ENCODE measurements at regions not wholly inside any gene's neighbourhood (a gene's known extent, or its start where the extent isn't known, plus 50 kb on each side); places are given as distances from the start of the nearest gene placed in this dataset.

GRCh38 chr5:3225201-3225960 lies 370.3 kb upstream of the IRX1 start:
- TF ChIP-seq POLR2A (IDR thresholded peaks at IDR 0.05; ENCODE audit: low read length), result no peak
- no peak for TF ChIP-seq MAX (IDR thresholded peaks at IDR 0.05)
- TF ChIP-seq CBX8 (IDR thresholded peaks at IDR 0.05), result no peak
- no peak for TF ChIP-seq GATA3 (IDR thresholded peaks at IDR 0.05; ENCODE audit: borderline replicate concordance)
- no peak for TF ChIP-seq HDAC2 (IDR thresholded peaks at IDR 0.05)
- TF ChIP-seq MYC (IDR thresholded peaks at IDR 0.05; ENCODE audit: borderline replicate concordance, low read length), result no peak
- TF ChIP-seq RCOR1 (IDR thresholded peaks at IDR 0.05; ENCODE audit: low read depth, low read length), result no peak
- no peak for TF ChIP-seq E2F6 (IDR thresholded peaks at IDR 0.05; ENCODE audit: borderline replicate concordance, low read depth)
- TF ChIP-seq, protein P1, sequence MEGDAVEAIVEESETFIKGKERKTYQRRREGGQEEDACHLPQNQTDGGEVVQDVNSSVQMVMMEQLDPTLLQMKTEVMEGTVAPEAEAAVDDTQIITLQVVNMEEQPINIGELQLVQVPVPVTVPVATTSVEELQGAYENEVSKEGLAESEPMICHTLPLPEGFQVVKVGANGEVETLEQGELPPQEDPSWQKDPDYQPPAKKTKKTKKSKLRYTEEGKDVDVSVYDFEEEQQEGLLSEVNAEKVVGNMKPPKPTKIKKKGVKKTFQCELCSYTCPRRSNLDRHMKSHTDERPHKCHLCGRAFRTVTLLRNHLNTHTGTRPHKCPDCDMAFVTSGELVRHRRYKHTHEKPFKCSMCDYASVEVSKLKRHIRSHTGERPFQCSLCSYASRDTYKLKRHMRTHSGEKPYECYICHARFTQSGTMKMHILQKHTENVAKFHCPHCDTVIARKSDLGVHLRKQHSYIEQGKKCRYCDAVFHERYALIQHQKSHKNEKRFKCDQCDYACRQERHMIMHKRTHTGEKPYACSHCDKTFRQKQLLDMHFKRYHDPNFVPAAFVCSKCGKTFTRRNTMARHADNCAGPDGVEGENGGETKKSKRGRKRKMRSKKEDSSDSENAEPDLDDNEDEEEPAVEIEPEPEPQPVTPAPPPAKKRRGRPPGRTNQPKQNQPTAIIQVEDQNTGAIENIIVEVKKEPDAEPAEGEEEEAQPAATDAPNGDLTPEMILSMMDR (IDR thresholded peaks at IDR 0.05), result no peak
- TF ChIP-seq BHLHE40 (IDR thresholded peaks at IDR 0.05; ENCODE audit: low read depth, low read length), result no peak
- no peak for TF ChIP-seq TP53 (CRISPR knock-in tag; IDR thresholded peaks at IDR 0.05)
- no peak for TF ChIP-seq RFX5 (IDR thresholded peaks at IDR 0.05)

Data from A549 (cell line).